ENCODE measurements at regions not wholly inside any gene's neighbourhood (a gene's known extent, or its start where the extent isn't known, plus 50 kb on each side); places are given as distances from the start of the nearest gene placed in this dataset.

DNA sequence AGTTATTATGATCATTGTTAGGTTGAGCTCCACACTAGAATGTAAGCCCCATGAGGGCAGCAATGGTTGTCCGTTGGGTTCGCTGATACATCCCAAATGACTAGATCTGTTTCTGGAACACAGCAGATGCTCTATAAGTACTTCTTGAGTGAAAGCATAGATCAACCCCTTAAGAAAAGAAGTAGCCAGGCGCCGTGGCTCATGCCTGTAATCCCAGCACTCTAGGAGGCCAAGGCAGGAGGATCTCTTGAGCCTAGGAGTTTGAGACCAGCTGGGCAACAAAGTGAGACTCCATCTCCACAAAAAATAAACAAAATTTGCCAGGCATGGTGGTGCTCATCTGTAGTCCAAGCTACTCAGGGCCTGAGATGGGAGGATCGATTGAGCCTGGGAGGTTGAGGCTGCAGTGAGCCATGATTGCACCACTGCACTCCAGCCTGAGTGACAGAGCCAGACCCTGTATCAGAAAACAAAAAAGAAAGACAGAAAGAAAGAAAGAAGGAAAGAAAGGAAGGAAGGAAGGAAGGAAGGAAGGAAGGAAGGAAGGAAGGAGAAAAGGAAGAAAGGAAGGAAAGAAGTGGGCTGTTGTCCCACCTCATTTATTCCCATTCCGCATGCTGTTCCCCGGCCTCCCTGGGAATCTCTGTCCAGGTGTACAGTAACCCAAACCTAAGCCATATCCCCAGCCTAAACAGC, 54.4 kb upstream of the RPL38 start:
- Histone ChIP-seq H3K27ac (no peak overlapping the region), H3K9me3 (peaks cover 0 to 9% (median 0%) of the 10 kb centered on the region in 4 donors), H3K36me3 (no peaks in the 10 kb centered on the region), H3K27me3 (no peaks in the 10 kb centered on the region), H3K4me3 (no peak overlapping the region), H3K4me1 (no peaks in the 10 kb centered on the region)
- WGBS, 2 donors = 87 to 93% methylated on average over 7 of the region's 7 CpGs
- DNase-seq (ENCODE audit: low spot score in 2 of 2) = no peak
- no peak for TF ChIP-seq CTCF (IDR thresholded peaks at IDR 0.05)
- TF ChIP-seq POLR2A (IDR thresholded peaks at IDR 0.05) = no peak
- no peak for TF ChIP-seq EP300 (IDR thresholded peaks at IDR 0.05)

- no peak for DNase-seq (ENCODE audit: low spot score in 2 of 2)
- H3K4me3 ChIP-seq = no peak overlapping the region
- H3K4me1 ChIP-seq = no peaks in the 10 kb centered on the region
- no peaks in the 10 kb centered on the region for H3K36me3 ChIP-seq
- H3K9me3 ChIP-seq = peaks cover 0 to 4% (median 0%) of the 10 kb centered on the region in 4 donors
- WGBS, 2 donors = 50 to 54% methylated on average over 13 of the region's 13 CpGs
- TF ChIP-seq CTCF (IDR thresholded peaks at IDR 0.05) = no peak
- TF ChIP-seq EP300 (IDR thresholded peaks at IDR 0.05) = no peak
- TF ChIP-seq POLR2A (IDR thresholded peaks at IDR 0.05) = no peak
- no peak overlapping the region for H3K27ac ChIP-seq
- H3K27me3 ChIP-seq = no peaks in the 10 kb centered on the region
Observed at GRCh38 chr17:74149597-74150427, 53.7 kb upstream of the RPL38 start.

- no peaks in the 10 kb centered on the region for H3K27me3 ChIP-seq
- no peak overlapping the region for H3K4me3 ChIP-seq
- H3K9me3 ChIP-seq = no peaks in the 10 kb centered on the region
- 59 to 69% methylated on average over 14 of the region's 14 CpGs for WGBS, 2 donors
- no peak for DNase-seq (ENCODE audit: low spot score in 2 of 2)
- H3K27ac ChIP-seq = no peak overlapping the region
- no peaks in the 10 kb centered on the region for H3K36me3 ChIP-seq
- no peaks in the 10 kb centered on the region for H3K4me1 ChIP-seq
- TF ChIP-seq EP300 (IDR thresholded peaks at IDR 0.05) = no peak
- TF ChIP-seq POLR2A (IDR thresholded peaks at IDR 0.05) = no peak
- TF ChIP-seq CTCF (IDR thresholded peaks at IDR 0.05) = no peak
Observed at GRCh38 chr17:74150428-74151025, 53.0 kb upstream of the RPL38 start.

DNA sequence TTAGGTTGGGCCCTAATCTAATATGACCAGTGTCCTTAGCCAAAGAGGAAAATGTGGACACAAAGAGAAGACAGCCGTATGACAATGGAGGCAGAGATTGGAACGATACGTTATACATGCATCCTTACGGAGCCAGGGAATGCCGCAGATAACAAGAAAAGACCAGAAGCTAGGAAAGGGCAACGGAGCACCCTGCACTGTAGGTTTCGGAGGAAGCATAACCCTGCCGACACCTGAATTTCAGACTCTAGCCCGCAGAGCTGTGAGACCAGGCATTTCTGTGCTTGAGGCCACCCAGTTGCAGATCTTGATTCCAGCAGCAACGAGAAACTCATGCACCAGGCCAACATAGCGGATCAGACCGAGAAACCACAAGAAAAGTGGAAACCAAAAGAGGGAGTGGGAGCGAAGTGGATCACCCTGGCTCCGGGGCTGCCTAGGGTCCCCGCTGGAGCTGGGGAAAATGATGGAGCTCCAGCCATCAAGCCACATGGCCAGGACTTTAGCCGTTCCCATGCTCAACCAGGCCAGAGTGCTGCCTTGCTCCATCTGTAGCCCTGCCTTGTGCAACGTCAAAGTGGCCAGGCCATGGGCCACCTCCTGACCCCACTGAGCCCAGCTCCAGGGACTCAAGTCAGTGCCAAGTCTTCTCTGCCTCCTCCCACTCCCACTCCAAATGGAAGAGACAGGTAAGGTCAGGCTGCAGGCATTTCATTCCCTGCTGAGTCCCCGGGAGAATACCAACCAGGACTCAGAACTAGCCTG, 51.7 kb upstream of the RPL38 start:
- Histone ChIP-seq H3K4me1 (no peaks in the 10 kb centered on the region), H3K4me3 (no peak overlapping the region), H3K27me3 (no peaks in the 10 kb centered on the region), H3K27ac (no peak overlapping the region), H3K9me3 (peaks cover 0 to 2% (median 0%) of the 10 kb centered on the region in 4 donors), H3K36me3 (no peaks in the 10 kb centered on the region)
- 87 to 88% methylated on average over 18 of the region's 18 CpGs for WGBS, 2 donors
- TF ChIP-seq POLR2A (IDR thresholded peaks at IDR 0.05) (no peak), CTCF (IDR thresholded peaks at IDR 0.05) (no peak), EP300 (IDR thresholded peaks at IDR 0.05) (no peak)
- no peak for DNase-seq (ENCODE audit: low spot score in 2 of 2)

Data from tibial nerve (tissue), 4 donors.